Heart right ventricle (tissue), 16 donors: ENCODE measurements at regions not wholly inside any gene's neighbourhood (a gene's known extent, or its start where the extent isn't known, plus 50 kb on each side); places are given as distances from the start of the nearest gene placed in this dataset.

Experiments used
- ATAC-seq, 8 donors: fragments of 200-7000 bp; cut with Tn5 transposase; one replicate each; pipeline ENCODE4 v1.9.1; 2020; ENCODE audit warnings: mild to moderate bottlenecking in 8 of 8, moderate library complexity in 8 of 8, moderate number of reproducible peaks in 1 of 8
- DNase-seq, 2 donors: peaks; one replicate each; pipeline ENCODE4 v3.0.0-alpha.2; 2020
- H3K27ac ChIP-seq, 10 donors: fragments of 200-600 bp; sonication (generic) in 2 of 10; one replicate each; pipeline versions ENCODE4 v1.5.0 to v1.8.0; 2020 to 2022; ENCODE audit warnings: mild to moderate bottlenecking in 3 of 10
- H3K27me3 ChIP-seq, 7 donors: fragments of 200-600 bp; one replicate each; pipeline ENCODE4 v1.8.0; 2021 to 2022; ENCODE audit warnings: mild to moderate bottlenecking in 2 of 7
- H3K36me3 ChIP-seq, 9 donors: fragments of 200-600 bp; sonication (generic) in 1 of 9; one replicate each; pipeline versions ENCODE4 v1.5.0 to v1.8.0; 2020 to 2022; ENCODE audit warnings: mild to moderate bottlenecking in 2 of 9
- H3K4me1 ChIP-seq, 9 donors: fragments of 200-600 bp; sonication (generic) in 1 of 9; one replicate each; pipeline versions ENCODE4 v1.5.0 to v1.8.0; 2020 to 2022; ENCODE audit warnings: mild to moderate bottlenecking in 4 of 9
- H3K4me3 ChIP-seq, 10 donors: fragments of 200-600 bp; sonication (generic) in 2 of 10; one replicate each; pipeline versions ENCODE4 v1.5.0 to v1.8.0; 2020 to 2022; ENCODE audit warnings: mild to moderate bottlenecking in 7 of 10, moderate library complexity in 2 of 10
- H3K9me3 ChIP-seq, 11 donors: fragments of 200-600 bp in 10 of 11; sonication (generic) in 2 of 11; one replicate each; pipeline versions ENCODE4 v1.5.0 to v1.8.0; 2013 to 2022; ENCODE audit warnings: mild to moderate bottlenecking in 2 of 11, control low read depth in 1 of 11, moderate library complexity in 1 of 11
- CTCF ChIP-seq, 9 donors: fragments of 200-600 bp; sonication (generic) in 2 of 9; IDR thresholded peaks; one replicate each; pipeline versions ENCODE4 v1.5.0 to v1.8.0; 2021 to 2022; ENCODE audit warnings: antibody characterized with exemption in 9 of 9, mild to moderate bottlenecking in 5 of 9, moderate library complexity in 1 of 9
- WGBS, 2 donors: extraction: QIAGEN DNeasy Blood & Tissue Kit; methylation state at CpG; one replicate each; pipeline ENCODE4 v1.1.7; 2013; ENCODE audit warnings: inconsistent platforms in 1 of 2; 5-methylcytosine and 5-hydroxymethylcytosine counted together
- intact Hi-C, 10 donors: fragments of 100-400 bp; cut with DNase I; formaldehyde crosslinking; loops; one replicate each; pipeline versions ENCODE4 v1.11.1 to v1.14.2; 2022
- donor health status: Arrhythmogenic right ventricular cardiomyopathy.
- donor health status: ischemic (EF 13 %, LVEDD 7.1; RV severe dilation, severe dysfunction).
- donor health status: healthy with polysubstance abuse.
- donor health status: DM: no; HTN: yes; CAD: no.
- donor health status: DM: no; HTN: no; CAD: no.
- donor health status: ischemic (EF 25% LVEDD 6.9; RV normal size, moderate dysfunction).
- donor health status: ischemic (EF 25% LVEDD 5.7; RV mildly dilated, moderate dysfunction).
- donor health status: healthy.
- donor health status: DM: yes; HTN: yes; CAD: no.
- donor health status: Ischemic cardiomyopathy.
- donor health status: ischemic (EF 35%, LVEDD 5.7; RV mildly dilated, moderate dysfunction).
- donor health status: nonischemic (EF 11% LVEDD 7.7; RV severe dilation, severe dysfunction).
- donor health status: DM: yes; HTN: yes; CAD: no.
- donor health status: PGD.
- donor health status: ischemic (EF 29% LVEDD 5.4; RV normal size, mild dysfunction).
- donor health status: nonischemic (EF 23%, LVEDD 6.1; RV moderate dilation, normal function).

- DNase-seq, result no peak
- no peak for ATAC-seq
- intact Hi-C loops, result no loop called here
- TF ChIP-seq CTCF (IDR thresholded peaks at IDR 0.05), result no peak
- Histone ChIP-seq H3K9me3 (peaks cover 0 to 9% (median 0%) of the 10 kb centered on the region in 11 donors), H3K27ac (no peak overlapping the region), H3K36me3 (no peaks in the 10 kb centered on the region), H3K4me3 (no peak overlapping the region), H3K27me3 (no peaks in the 10 kb centered on the region), H3K4me1 (no peaks in the 10 kb centered on the region)
Measured at GRCh38 chr21:24093032-24093431, 1514.2 kb downstream of the MRPL39 start.

GRCh38 chr21:24076179-24076578 lies 1531.1 kb downstream of the MRPL39 start:
- H3K4me1 ChIP-seq, result no peaks in the 10 kb centered on the region
- no peak overlapping the region for H3K27ac ChIP-seq
- intact Hi-C loops, result no loop called here
- ATAC-seq (no peak), DNase-seq (no peak)
- peak in 2 of 9 donors; percentile 13 to 15 for TF ChIP-seq CTCF (IDR thresholded peaks at IDR 0.05)
- no peak overlapping the region for H3K4me3 ChIP-seq
- peaks cover 0 to 24% (median 9%) of the 10 kb centered on the region in 11 donors for H3K9me3 ChIP-seq
- H3K27me3 ChIP-seq, result no peaks in the 10 kb centered on the region
- no peaks in the 10 kb centered on the region for H3K36me3 ChIP-seq

GRCh38 chr21:24055696-24056095 lies 1551.6 kb downstream of the MRPL39 start:
- ATAC-seq, result no peak
- H3K27ac ChIP-seq, result no peak overlapping the region
- H3K4me3 ChIP-seq, result no peak overlapping the region
- no peaks in the 10 kb centered on the region for H3K27me3 ChIP-seq
- no peaks in the 10 kb centered on the region for H3K36me3 ChIP-seq
- TF ChIP-seq CTCF (IDR thresholded peaks at IDR 0.05), result no peak
- no peaks in the 10 kb centered on the region for H3K4me1 ChIP-seq
- 60 to 62% methylated on average over 3 of the region's 3 CpGs for WGBS, 2 donors
- H3K9me3 ChIP-seq, result no peaks in the 10 kb centered on the region
- intact Hi-C loops, result no loop called here
- no peak for DNase-seq

- TF ChIP-seq CTCF (IDR thresholded peaks at IDR 0.05), result no peak
- H3K4me1 ChIP-seq, result peaks cover 0 to 17% (median 0%) of the 10 kb centered on the region in 9 donors
- intact Hi-C loops, result no loop called here
- H3K4me3 ChIP-seq, result no peak overlapping the region
- no peaks in the 10 kb centered on the region for H3K9me3 ChIP-seq
- no peaks in the 10 kb centered on the region for H3K36me3 ChIP-seq
- H3K27ac ChIP-seq, result no peak overlapping the region
- WGBS, 2 donors, result 50 to 56% methylated on average over 2 of the region's 2 CpGs
- H3K27me3 ChIP-seq, result no peaks in the 10 kb centered on the region
- no peak for DNase-seq
- no peak for ATAC-seq
Measured at GRCh38 chr21:24050231-24050630, 1557.0 kb downstream of the MRPL39 start.
